Osteoblast (primary cell): ENCODE measurements at regions not wholly inside any gene's neighbourhood (a gene's known extent, or its start where the extent isn't known, plus 50 kb on each side); places are given as distances from the start of the nearest gene placed in this dataset.

Experiments
- DNase-seq: peaks from one replicate; pipeline ENCODE4 v3.0.0; 2011; ENCODE audit warnings: low spot score, mixed read lengths; ENCODE audit not compliant: insufficient read length; ENCODE audit errors: missing footprints
- H2AFZ ChIP-seq: 2 replicates; pipeline ENCODE4 v1.6.0; 2011; ENCODE audit warnings: mild to moderate bottlenecking, low read length
- H3K27ac ChIP-seq: 2 replicates; pipeline ENCODE4 v1.5.1; 2011; ENCODE audit warnings: mild to moderate bottlenecking, low read depth, low read length, moderate library complexity
- H3K27me3 ChIP-seq: 2 replicates; pipeline ENCODE4 v1.6.0; 2012; ENCODE audit warnings: mild to moderate bottlenecking, control low read depth, inconsistent platforms, low read length, moderate library complexity; ENCODE audit not compliant: insufficient read depth
- H3K36me3 ChIP-seq: 2 replicates; pipeline ENCODE4 v1.5.1; 2011; ENCODE audit warnings: mild to moderate bottlenecking, low read length, control low read depth, moderate library complexity; ENCODE audit not compliant: insufficient read depth
- H3K4me1 ChIP-seq: 2 replicates; pipeline ENCODE4 v1.5.1; 2011; ENCODE audit warnings: mild to moderate bottlenecking, low read length, control low read depth, moderate library complexity; ENCODE audit not compliant: insufficient read depth
- H3K4me2 ChIP-seq: 2 replicates; pipeline ENCODE4 v1.6.0; 2011; ENCODE audit warnings: mild to moderate bottlenecking, low read length; ENCODE audit not compliant: insufficient read depth
- H3K4me3 ChIP-seq: fragments of 200-600 bp; sonication (generic); 3 replicates; pipeline ENCODE4 v1.5.1; 2012; ENCODE audit warnings: mild to moderate bottlenecking, low read length, inconsistent platforms; ENCODE audit not compliant: insufficient read depth
- H3K79me2 ChIP-seq: 2 replicates; pipeline ENCODE4 v1.6.0; 2012; ENCODE audit warnings: mild to moderate bottlenecking, low read length, control low read depth, inconsistent platforms; ENCODE audit not compliant: insufficient read depth
- H3K9me3 ChIP-seq: 2 replicates; pipeline ENCODE4 v1.5.1; 2011; ENCODE audit warnings: low read depth, low read length, control low read depth
- H4K20me1 ChIP-seq: 2 replicates; pipeline ENCODE4 v1.6.0; 2012; ENCODE audit warnings: mild to moderate bottlenecking, low read length, control low read depth; ENCODE audit not compliant: insufficient read depth
- TF ChIP-seq, protein P1 (sequence below): IDR thresholded peaks from 2 replicates; pipeline ENCODE4 v1.5.1; 2011; ENCODE audit warnings: mild to moderate bottlenecking, low read depth, low read length, moderate library complexity; ENCODE audit errors: extremely low read depth

DNA sequence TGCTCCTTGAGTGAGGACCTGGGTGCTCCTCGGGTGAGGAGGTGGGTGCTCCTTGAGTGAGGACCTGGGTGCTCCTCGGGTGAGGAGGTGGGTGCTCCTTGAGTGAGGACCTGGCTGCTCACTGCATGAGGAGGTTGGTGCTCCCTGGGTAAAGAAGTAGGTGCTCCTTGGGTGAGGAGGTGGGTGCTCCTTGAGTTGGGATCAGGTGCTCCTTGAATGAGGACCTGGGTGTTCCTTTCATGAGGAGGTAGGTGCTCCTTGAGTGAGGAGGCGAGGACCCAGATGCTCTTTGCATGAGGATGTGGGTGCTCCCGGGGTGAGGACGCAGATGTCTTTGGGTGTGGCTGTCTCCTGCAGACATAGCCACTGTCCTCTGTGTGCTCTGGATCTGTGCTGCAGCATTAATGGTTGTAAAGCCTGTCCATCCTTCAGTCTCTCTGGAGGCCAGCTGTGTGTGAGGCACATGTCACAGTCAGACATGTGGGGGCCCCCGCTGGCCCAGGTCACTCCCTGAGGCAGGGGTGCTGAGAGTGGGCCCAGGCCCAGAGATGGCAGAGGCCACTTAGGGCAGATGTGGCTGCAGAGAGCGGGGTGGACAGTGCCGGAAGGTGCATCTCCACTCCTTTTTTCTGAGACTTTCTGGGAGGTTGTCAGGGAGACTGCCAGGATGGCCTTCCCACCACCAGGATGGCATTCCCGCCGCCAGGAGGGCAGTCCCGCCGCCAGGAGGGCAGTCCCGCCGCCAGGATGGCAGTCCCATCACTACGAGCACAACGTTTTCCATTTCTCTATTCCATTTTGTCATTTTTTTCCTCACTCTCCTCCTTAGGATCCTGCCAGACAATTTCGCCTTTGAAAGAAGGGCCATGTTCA, 101.8 kb downstream of the HMX1 start:
- Histone ChIP-seq H3K4me3 (no peak overlapping the region), H3K79me2 (no peaks in the 10 kb centered on the region), H2AFZ (no peak overlapping the region), H3K36me3 (no peaks in the 10 kb centered on the region), H3K4me2 (no peak overlapping the region), H3K9me3 (no peaks in the 10 kb centered on the region), H3K27me3 (no peaks in the 10 kb centered on the region), H3K27ac (no peak overlapping the region), H3K4me1 (no peaks in the 10 kb centered on the region), H4K20me1 (no peaks in the 10 kb centered on the region)
- TF ChIP-seq, protein P1, sequence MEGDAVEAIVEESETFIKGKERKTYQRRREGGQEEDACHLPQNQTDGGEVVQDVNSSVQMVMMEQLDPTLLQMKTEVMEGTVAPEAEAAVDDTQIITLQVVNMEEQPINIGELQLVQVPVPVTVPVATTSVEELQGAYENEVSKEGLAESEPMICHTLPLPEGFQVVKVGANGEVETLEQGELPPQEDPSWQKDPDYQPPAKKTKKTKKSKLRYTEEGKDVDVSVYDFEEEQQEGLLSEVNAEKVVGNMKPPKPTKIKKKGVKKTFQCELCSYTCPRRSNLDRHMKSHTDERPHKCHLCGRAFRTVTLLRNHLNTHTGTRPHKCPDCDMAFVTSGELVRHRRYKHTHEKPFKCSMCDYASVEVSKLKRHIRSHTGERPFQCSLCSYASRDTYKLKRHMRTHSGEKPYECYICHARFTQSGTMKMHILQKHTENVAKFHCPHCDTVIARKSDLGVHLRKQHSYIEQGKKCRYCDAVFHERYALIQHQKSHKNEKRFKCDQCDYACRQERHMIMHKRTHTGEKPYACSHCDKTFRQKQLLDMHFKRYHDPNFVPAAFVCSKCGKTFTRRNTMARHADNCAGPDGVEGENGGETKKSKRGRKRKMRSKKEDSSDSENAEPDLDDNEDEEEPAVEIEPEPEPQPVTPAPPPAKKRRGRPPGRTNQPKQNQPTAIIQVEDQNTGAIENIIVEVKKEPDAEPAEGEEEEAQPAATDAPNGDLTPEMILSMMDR: no peak
- peak; percentile 57 for DNase-seq

DNA sequence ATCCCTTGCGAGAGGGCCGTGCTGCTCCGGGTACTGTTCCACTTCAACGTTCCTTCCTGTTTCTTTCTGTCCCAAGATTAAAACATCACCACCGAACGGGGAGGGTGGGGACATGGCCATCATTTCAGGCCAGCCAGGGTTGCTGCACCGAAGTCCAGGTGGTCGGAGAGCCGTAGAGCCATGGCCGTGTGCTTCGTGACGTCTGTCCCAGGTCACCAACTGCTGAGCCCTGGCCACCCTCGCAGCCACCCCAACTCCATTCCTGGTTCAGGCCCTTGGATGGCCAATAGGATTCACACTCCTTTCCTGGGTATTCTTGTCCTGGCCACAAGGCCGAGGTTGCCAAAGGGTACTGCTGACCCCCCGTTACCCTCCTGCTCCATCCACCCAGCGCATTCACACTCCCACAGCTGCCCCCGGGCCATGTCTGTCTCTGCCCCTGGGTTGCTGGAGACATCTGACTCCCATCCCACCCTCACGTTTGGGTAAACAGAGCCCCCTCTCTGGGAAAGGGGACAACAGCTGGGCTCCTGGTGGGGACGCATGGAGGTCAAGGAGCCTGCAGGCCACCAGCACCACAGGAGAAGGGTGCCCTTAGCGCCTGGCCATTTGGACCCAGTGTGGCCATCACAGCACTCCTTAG, 103.2 kb downstream of the HMX1 start:
- Histone ChIP-seq H3K27ac (no peak overlapping the region), H2AFZ (no peak overlapping the region)

DNA sequence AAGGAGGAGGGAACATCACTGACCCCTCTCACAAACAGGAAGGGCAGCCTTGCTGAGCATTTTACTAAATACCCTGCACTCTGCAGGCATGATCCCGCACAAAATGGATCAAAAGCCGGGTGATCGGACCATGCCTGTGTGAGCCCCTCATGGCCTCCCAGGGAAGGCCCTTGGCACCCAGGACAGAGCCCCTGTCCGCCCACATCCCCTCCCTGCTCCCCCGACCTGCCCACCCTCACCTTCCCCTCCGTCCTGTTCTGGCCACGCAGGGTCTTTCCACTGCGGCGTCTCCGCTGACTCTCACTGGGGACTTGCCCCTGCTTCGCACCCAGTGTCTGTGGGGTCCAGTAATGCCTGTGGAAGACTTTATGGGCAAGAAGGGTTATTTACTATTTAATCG, 105.0 kb downstream of the HMX1 start:
- no peak for DNase-seq
- H2AFZ ChIP-seq: no peak overlapping the region
- H3K79me2 ChIP-seq: no peaks in the 10 kb centered on the region
- H3K4me3 ChIP-seq: no peak overlapping the region
- H4K20me1 ChIP-seq: no peaks in the 10 kb centered on the region
- H3K4me2 ChIP-seq: no peak overlapping the region
- H3K4me1 ChIP-seq: no peaks in the 10 kb centered on the region
- no peaks in the 10 kb centered on the region for H3K9me3 ChIP-seq
- TF ChIP-seq, protein P1: no peak
- no peak overlapping the region for H3K27ac ChIP-seq
- no peaks in the 10 kb centered on the region for H3K36me3 ChIP-seq
- no peaks in the 10 kb centered on the region for H3K27me3 ChIP-seq

More for the DNA sequence above, 103.2 kb downstream of the HMX1 start:
- H3K4me1 ChIP-seq: no peaks in the 10 kb centered on the region
- no peaks in the 10 kb centered on the region for H3K9me3 ChIP-seq
- DNase-seq: peak; percentile 27
- no peak overlapping the region for H3K4me3 ChIP-seq
- no peaks in the 10 kb centered on the region for H3K36me3 ChIP-seq
- no peaks in the 10 kb centered on the region for H3K79me2 ChIP-seq
- H3K4me2 ChIP-seq: no peak overlapping the region
- TF ChIP-seq, protein P1: no peak
- no peaks in the 10 kb centered on the region for H4K20me1 ChIP-seq
- H3K27me3 ChIP-seq: no peaks in the 10 kb centered on the region
